Panc1 (cell line): ENCODE measurements at regions not wholly inside any gene's neighbourhood (a gene's known extent, or its start where the extent isn't known, plus 50 kb on each side); places are given as distances from the start of the nearest gene placed in this dataset.
"Not testable (repeated sequence)": the region's sequence is repeated elsewhere in the genome, so short reads cannot be mapped to it uniquely, and the experiment has no call there.

ENCODE experiments used
- POLR2AphosphoS5 ChIP-seq: IDR thresholded peaks from 2 replicates; pipeline ENCODE4 v1.6.1; 2012; ENCODE audit warnings: mild to moderate bottlenecking, low read depth, low read length, moderate library complexity
- SIN3A ChIP-seq: IDR thresholded peaks from 2 replicates; pipeline ENCODE4 v1.6.1; 2012; ENCODE audit warnings: low read depth, mild to moderate bottlenecking, low read length, moderate library complexity, borderline replicate concordance; ENCODE audit not compliant: insufficient read depth
- TCF7L2 ChIP-seq: IDR thresholded peaks from 2 replicates; pipeline ENCODE4 v1.6.1; 2011; ENCODE audit warnings: mild to moderate bottlenecking, low read depth, low read length, inconsistent platforms
- TF ChIP-seq, protein P1 (sequence below): fragments of 450-650 bp; IDR thresholded peaks from 2 replicates; pipeline ENCODE4 v1.5.1; 2017; ENCODE audit warnings: mild to moderate bottlenecking
- TF ChIP-seq, protein P2 (sequence below), 2 experiments: IDR thresholded peaks; 2 replicates each; pipeline ENCODE4 v1.6.1; 2011 to 2012; ENCODE audit warnings: low read depth in 2 of 2, control low read depth in 1 of 2, low read length in 1 of 2, mild to moderate bottlenecking in 1 of 2, moderate library complexity in 1 of 2; ENCODE audit not compliant: insufficient read depth in 1 of 2

DNA sequence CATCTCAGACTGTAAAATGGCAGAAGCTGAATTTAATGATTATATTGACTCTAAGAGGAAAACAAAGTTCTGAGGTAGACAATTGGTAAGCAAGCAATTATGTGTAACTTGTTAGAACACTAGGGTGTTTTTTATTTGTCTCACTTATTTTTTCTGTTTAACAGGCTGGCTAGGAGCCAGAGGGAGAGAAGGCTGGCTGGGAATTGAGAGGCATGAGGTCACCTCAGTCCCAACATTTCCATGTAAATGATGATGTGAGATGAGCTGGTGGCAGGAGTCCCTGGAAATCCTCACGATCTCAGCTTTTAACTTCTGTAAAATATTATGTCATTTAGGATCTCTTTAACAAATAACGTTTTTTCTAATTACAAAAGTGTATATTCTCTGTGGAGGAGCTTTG is 66.9 kb upstream of the PLEKHG4B start:
- TF ChIP-seq, protein P1, sequence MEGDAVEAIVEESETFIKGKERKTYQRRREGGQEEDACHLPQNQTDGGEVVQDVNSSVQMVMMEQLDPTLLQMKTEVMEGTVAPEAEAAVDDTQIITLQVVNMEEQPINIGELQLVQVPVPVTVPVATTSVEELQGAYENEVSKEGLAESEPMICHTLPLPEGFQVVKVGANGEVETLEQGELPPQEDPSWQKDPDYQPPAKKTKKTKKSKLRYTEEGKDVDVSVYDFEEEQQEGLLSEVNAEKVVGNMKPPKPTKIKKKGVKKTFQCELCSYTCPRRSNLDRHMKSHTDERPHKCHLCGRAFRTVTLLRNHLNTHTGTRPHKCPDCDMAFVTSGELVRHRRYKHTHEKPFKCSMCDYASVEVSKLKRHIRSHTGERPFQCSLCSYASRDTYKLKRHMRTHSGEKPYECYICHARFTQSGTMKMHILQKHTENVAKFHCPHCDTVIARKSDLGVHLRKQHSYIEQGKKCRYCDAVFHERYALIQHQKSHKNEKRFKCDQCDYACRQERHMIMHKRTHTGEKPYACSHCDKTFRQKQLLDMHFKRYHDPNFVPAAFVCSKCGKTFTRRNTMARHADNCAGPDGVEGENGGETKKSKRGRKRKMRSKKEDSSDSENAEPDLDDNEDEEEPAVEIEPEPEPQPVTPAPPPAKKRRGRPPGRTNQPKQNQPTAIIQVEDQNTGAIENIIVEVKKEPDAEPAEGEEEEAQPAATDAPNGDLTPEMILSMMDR = not testable (repeated sequence)
- not testable (repeated sequence) for TF ChIP-seq POLR2AphosphoS5, TCF7L2, SIN3A
- TF ChIP-seq, protein P2, sequence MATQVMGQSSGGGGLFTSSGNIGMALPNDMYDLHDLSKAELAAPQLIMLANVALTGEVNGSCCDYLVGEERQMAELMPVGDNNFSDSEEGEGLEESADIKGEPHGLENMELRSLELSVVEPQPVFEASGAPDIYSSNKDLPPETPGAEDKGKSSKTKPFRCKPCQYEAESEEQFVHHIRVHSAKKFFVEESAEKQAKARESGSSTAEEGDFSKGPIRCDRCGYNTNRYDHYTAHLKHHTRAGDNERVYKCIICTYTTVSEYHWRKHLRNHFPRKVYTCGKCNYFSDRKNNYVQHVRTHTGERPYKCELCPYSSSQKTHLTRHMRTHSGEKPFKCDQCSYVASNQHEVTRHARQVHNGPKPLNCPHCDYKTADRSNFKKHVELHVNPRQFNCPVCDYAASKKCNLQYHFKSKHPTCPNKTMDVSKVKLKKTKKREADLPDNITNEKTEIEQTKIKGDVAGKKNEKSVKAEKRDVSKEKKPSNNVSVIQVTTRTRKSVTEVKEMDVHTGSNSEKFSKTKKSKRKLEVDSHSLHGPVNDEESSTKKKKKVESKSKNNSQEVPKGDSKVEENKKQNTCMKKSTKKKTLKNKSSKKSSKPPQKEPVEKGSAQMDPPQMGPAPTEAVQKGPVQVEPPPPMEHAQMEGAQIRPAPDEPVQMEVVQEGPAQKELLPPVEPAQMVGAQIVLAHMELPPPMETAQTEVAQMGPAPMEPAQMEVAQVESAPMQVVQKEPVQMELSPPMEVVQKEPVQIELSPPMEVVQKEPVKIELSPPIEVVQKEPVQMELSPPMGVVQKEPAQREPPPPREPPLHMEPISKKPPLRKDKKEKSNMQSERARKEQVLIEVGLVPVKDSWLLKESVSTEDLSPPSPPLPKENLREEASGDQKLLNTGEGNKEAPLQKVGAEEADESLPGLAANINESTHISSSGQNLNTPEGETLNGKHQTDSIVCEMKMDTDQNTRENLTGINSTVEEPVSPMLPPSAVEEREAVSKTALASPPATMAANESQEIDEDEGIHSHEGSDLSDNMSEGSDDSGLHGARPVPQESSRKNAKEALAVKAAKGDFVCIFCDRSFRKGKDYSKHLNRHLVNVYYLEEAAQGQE (IDR thresholded peaks at IDR 0.05; ENCODE audit: insufficient read depth in 1 of 2, low read depth in 2 of 2, low read length in 1 of 2) = not testable (repeated sequence)
